ENCODE measurements at regions not wholly inside any gene's neighbourhood (a gene's known extent, or its start where the extent isn't known, plus 50 kb on each side); places are given as distances from the start of the nearest gene placed in this dataset.

GRCh38 chr9:69986970-69987369, 56.7 kb upstream of the MAMDC2 start:
- no peaks in the 10 kb centered on the region for H3K9me3 ChIP-seq (ENCODE audit: control insufficient read depth in 1 of 2, insufficient read depth in 1 of 2, low read depth in 1 of 2, low read length in 2 of 2)
- ChIA-PET CTCF (interaction anchor here (1.0 kb wide), 1 partner anchor 124 kb away, joined by 3 read pairs; no protein-coding TSS in a partner anchor), POLR2A (no interaction called here), RAD21 (ENCODE audit: low non-redundant PET in 1 of 2, low total read pairs in 2 of 2, uncharacterized antibody in 2 of 2, unreplicated experiment in 2 of 2) (no interaction called here)
- no peaks in the 10 kb centered on the region for H3K4me1 ChIP-seq (ENCODE audit: control insufficient read depth in 1 of 2, insufficient read depth in 2 of 2, low read length in 2 of 2)
- H2AFZ ChIP-seq (ENCODE audit: low read depth, low read length, poor library complexity, severe bottlenecking) = no peak overlapping the region
- ATAC-seq (no peak), DNase-seq (ENCODE audit: low read depth, low spot score) (no peak)
- H3K36me3 ChIP-seq (ENCODE audit: control insufficient read depth in 1 of 2, insufficient read depth in 2 of 2, low read length in 2 of 2) = no peaks in the 10 kb centered on the region
- H3K9ac ChIP-seq (ENCODE audit: low read length) = no peak overlapping the region
- intact Hi-C loops (cut with micrococcal nuclease) = no loop called here
- H3K4me3 ChIP-seq (replicated peaks in 1 of 2; ENCODE audit: low read depth in 1 of 2, low read length in 2 of 2) = no peak overlapping the region
- TF ChIP-seq, protein P1, sequence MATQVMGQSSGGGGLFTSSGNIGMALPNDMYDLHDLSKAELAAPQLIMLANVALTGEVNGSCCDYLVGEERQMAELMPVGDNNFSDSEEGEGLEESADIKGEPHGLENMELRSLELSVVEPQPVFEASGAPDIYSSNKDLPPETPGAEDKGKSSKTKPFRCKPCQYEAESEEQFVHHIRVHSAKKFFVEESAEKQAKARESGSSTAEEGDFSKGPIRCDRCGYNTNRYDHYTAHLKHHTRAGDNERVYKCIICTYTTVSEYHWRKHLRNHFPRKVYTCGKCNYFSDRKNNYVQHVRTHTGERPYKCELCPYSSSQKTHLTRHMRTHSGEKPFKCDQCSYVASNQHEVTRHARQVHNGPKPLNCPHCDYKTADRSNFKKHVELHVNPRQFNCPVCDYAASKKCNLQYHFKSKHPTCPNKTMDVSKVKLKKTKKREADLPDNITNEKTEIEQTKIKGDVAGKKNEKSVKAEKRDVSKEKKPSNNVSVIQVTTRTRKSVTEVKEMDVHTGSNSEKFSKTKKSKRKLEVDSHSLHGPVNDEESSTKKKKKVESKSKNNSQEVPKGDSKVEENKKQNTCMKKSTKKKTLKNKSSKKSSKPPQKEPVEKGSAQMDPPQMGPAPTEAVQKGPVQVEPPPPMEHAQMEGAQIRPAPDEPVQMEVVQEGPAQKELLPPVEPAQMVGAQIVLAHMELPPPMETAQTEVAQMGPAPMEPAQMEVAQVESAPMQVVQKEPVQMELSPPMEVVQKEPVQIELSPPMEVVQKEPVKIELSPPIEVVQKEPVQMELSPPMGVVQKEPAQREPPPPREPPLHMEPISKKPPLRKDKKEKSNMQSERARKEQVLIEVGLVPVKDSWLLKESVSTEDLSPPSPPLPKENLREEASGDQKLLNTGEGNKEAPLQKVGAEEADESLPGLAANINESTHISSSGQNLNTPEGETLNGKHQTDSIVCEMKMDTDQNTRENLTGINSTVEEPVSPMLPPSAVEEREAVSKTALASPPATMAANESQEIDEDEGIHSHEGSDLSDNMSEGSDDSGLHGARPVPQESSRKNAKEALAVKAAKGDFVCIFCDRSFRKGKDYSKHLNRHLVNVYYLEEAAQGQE (IDR thresholded peaks at IDR 0.05; ENCODE audit: low read depth) = no peak
- no peak for TF ChIP-seq MAX (IDR thresholded peaks at IDR 0.05)
- TF ChIP-seq ZFX (IDR thresholded peaks at IDR 0.05) = no peak
- no peak for TF ChIP-seq EZH2 (IDR thresholded peaks at IDR 0.05)
- TF ChIP-seq ATF3 (IDR thresholded peaks at IDR 0.05) = no peak
- TF ChIP-seq POLR2A (IDR thresholded peaks at IDR 0.05; ENCODE audit: borderline replicate concordance, extremely low read depth, insufficient read depth, insufficient read length) = no peak
- no peak for TF ChIP-seq JUND (IDR thresholded peaks at IDR 0.05)
- no peak for TF ChIP-seq CBX3 (IDR thresholded peaks at IDR 0.05; ENCODE audit: low read depth)
- TF ChIP-seq YY1 (IDR thresholded peaks at IDR 0.05; ENCODE audit: extremely low read depth, insufficient replicate concordance, low read depth, low read length) = no peak
- no TSS peak for BruUV-seq (replicated peaks)
- H4K20me1 ChIP-seq (ENCODE audit: insufficient read depth) = no peaks in the 10 kb centered on the region
- H3K4me2 ChIP-seq (ENCODE audit: low read length) = no peak overlapping the region
- H3K79me2 ChIP-seq (ENCODE audit: insufficient read depth, low read length) = no peaks in the 10 kb centered on the region
- H3K27ac ChIP-seq (ENCODE audit: low read depth, low read length) = no peak overlapping the region
- H3K9me2 ChIP-seq (ENCODE audit: insufficient read depth) = no peaks in the 10 kb centered on the region
- no peaks in the 10 kb centered on the region for H3K27me3 ChIP-seq (ENCODE audit: insufficient read depth, low read length)
